OCI-LY1 (cell line): ENCODE measurements at regions not wholly inside any gene's neighbourhood (a gene's known extent, or its start where the extent isn't known, plus 50 kb on each side); places are given as distances from the start of the nearest gene placed in this dataset.
A peak's percentile ranks its signal among the peaks of the same experiment; 100 is the strongest.

Source experiments
- H2AFZ ChIP-seq: fragments of 200-600 bp; sonication (generic), shearing (Covaris generic); 2 replicates; pipeline ENCODE4 v1.6.0; 2014; ENCODE audit warnings: antibody characterized with exemption, mild to moderate bottlenecking, low read length
- H3F3A ChIP-seq: fragments of 200-600 bp; sonication (generic), shearing (Covaris generic); 2 replicates; pipeline ENCODE4 v1.6.0; 2014; ENCODE audit warnings: mild to moderate bottlenecking, antibody characterized with exemption, low read length, moderate library complexity; ENCODE audit not compliant: insufficient read depth
- H3K27ac ChIP-seq: fragments of 200-600 bp; sonication (generic); 2 replicates; pipeline ENCODE4 v1.5.1; 2014; ENCODE audit warnings: low read length, mixed run types, mild to moderate bottlenecking, low read depth; ENCODE audit not compliant: poor library complexity, severe bottlenecking
- H3K27me3 ChIP-seq: fragments of 200-600 bp; sonication (generic); 2 replicates; pipeline ENCODE4 v1.6.0; 2014; ENCODE audit warnings: antibody characterized with exemption, mild to moderate bottlenecking, low read length, moderate library complexity; ENCODE audit not compliant: insufficient read depth
- H3K36me3 ChIP-seq: fragments of 200-600 bp; sonication (generic); 2 replicates; pipeline ENCODE4 v1.6.1; 2014; ENCODE audit warnings: mild to moderate bottlenecking, antibody characterized with exemption, low read length, moderate library complexity, mixed read lengths; ENCODE audit not compliant: insufficient read depth
- H3K4me1 ChIP-seq: fragments of 200-600 bp; sonication (generic); 2 replicates; pipeline ENCODE4 v1.5.1; 2014; ENCODE audit warnings: mild to moderate bottlenecking, low read length, moderate library complexity; ENCODE audit not compliant: insufficient read depth, severe bottlenecking
- H3K4me2 ChIP-seq: fragments of 200-600 bp; sonication (generic), shearing (Covaris generic); 2 replicates; pipeline ENCODE4 v1.6.1; 2014; ENCODE audit warnings: low read length
- H3K4me3 ChIP-seq: fragments of 200-600 bp; sonication (generic); 2 replicates; pipeline ENCODE4 v1.5.1; 2014; ENCODE audit warnings: low read length, low read depth, mild to moderate bottlenecking, mixed read lengths; ENCODE audit not compliant: poor library complexity, severe bottlenecking
- H3K79me2 ChIP-seq: fragments of 200-600 bp; shearing (Covaris generic); 2 replicates; pipeline ENCODE4 v1.6.1; 2016; ENCODE audit warnings: mixed run types, low read length, mixed read lengths; ENCODE audit not compliant: insufficient read depth
- H3K9ac ChIP-seq: fragments of 200-600 bp; sonication (generic), shearing (Covaris generic); 2 replicates; pipeline ENCODE4 v1.6.1; 2014; ENCODE audit warnings: mild to moderate bottlenecking, low read length, mixed read lengths
- H3K9me2 ChIP-seq: fragments of 200-600 bp; sonication (generic), shearing (Covaris generic); 2 replicates; pipeline ENCODE4 v1.6.1; 2014; ENCODE audit warnings: low read depth, mild to moderate bottlenecking, low read length, mixed read lengths
- H3K9me3 ChIP-seq: fragments of 200-600 bp; shearing (Covaris generic); 2 replicates; pipeline ENCODE4 v1.6.1; 2014; ENCODE audit warnings: low read length, mixed read lengths
- H4K20me1 ChIP-seq: fragments of 200-600 bp; sonication (generic), shearing (Covaris generic); 2 replicates; pipeline ENCODE4 v1.6.0; 2016; ENCODE audit warnings: mild to moderate bottlenecking, low read length; ENCODE audit not compliant: insufficient read depth
- CTCF ChIP-seq: fragments of 200-600 bp; sonication (generic), shearing (Covaris generic); IDR thresholded peaks from 2 replicates; pipeline ENCODE4 v1.5.1; 2017; ENCODE audit warnings: mild to moderate bottlenecking, antibody characterized with exemption, low read length, moderate library complexity, mixed read lengths
- EZH2 ChIP-seq: fragments of 200-600 bp; sonication (generic), shearing (Covaris generic); IDR thresholded peaks from 2 replicates; pipeline ENCODE4 v1.8.0; 2017; ENCODE audit warnings: borderline replicate concordance, mixed run types, mild to moderate bottlenecking, antibody characterized with exemption, low read length, moderate library complexity, mixed read lengths

- no peaks in the 10 kb centered on the region for H4K20me1 ChIP-seq
- H3K9ac ChIP-seq, result no peak overlapping the region
- H2AFZ ChIP-seq, result no peak overlapping the region
- no peaks in the 10 kb centered on the region for H3K36me3 ChIP-seq
- no peaks in the 10 kb centered on the region for H3F3A ChIP-seq
- no peak overlapping the region for H3K4me2 ChIP-seq
- no peaks in the 10 kb centered on the region for H3K4me1 ChIP-seq
- H3K27ac ChIP-seq, result no peak overlapping the region
- no peak overlapping the region for H3K4me3 ChIP-seq
- no peaks in the 10 kb centered on the region for H3K27me3 ChIP-seq
- H3K9me3 ChIP-seq, result no peaks in the 10 kb centered on the region
- TF ChIP-seq EZH2, result no peak
- TF ChIP-seq CTCF, result peak; percentile 100
- H3K9me2 ChIP-seq, result no peaks in the 10 kb centered on the region
- no peaks in the 10 kb centered on the region for H3K79me2 ChIP-seq
Measured at GRCh38 chr1:181424786-181425403, 58.4 kb upstream of the CACNA1E start.

GRCh38 chr1:181425566-181425965, 57.8 kb upstream of the CACNA1E start:
- Histone ChIP-seq H4K20me1 (no peaks in the 10 kb centered on the region), H3K4me3 (no peak overlapping the region), H3K79me2 (no peaks in the 10 kb centered on the region), H3K9me3 (no peaks in the 10 kb centered on the region), H2AFZ (no peak overlapping the region), H3K4me2 (no peak overlapping the region), H3K9me2 (no peaks in the 10 kb centered on the region), H3K9ac (no peak overlapping the region), H3F3A (no peaks in the 10 kb centered on the region), H3K4me1 (no peaks in the 10 kb centered on the region), H3K36me3 (no peaks in the 10 kb centered on the region), H3K27me3 (no peaks in the 10 kb centered on the region), H3K27ac (no peak overlapping the region)
- TF ChIP-seq EZH2 (no peak), CTCF (no peak)

- Histone ChIP-seq H3K79me2 (no peaks in the 10 kb centered on the region), H3K4me2 (no peak overlapping the region), H2AFZ (no peak overlapping the region), H3K27ac (no peak overlapping the region), H3K27me3 (no peaks in the 10 kb centered on the region), H3K9ac (no peak overlapping the region), H3F3A (no peaks in the 10 kb centered on the region), H4K20me1 (no peaks in the 10 kb centered on the region), H3K4me1 (no peaks in the 10 kb centered on the region), H3K4me3 (no peak overlapping the region), H3K36me3 (no peaks in the 10 kb centered on the region), H3K9me3 (no peaks in the 10 kb centered on the region), H3K9me2 (no peaks in the 10 kb centered on the region)
- TF ChIP-seq CTCF (no peak), EZH2 (no peak)
Measured at GRCh38 chr1:181429462-181429861, 53.9 kb upstream of the CACNA1E start.
